ENCODE measurements at regions not wholly inside any gene's neighbourhood (a gene's known extent, or its start where the extent isn't known, plus 50 kb on each side); places are given as distances from the start of the nearest gene placed in this dataset.

GRCh38 chr1:234842726-234843641 is 233.0 kb upstream of the IRF2BP2 start:
- H3K27ac ChIP-seq (ENCODE audit: low read depth in 2 of 2, low read length in 1 of 2) = no peak overlapping the region
- H3K9me2 ChIP-seq = no peaks in the 10 kb centered on the region
- no peaks in the 10 kb centered on the region for H3F3A ChIP-seq (replicated peaks; ENCODE audit: insufficient read depth)
- no peaks in the 10 kb centered on the region for H3K36me3 ChIP-seq (replicated peaks in 1 of 2; ENCODE audit: control insufficient read depth in 1 of 2, insufficient read depth in 2 of 2, low read length in 1 of 2)
- H4K20me1 ChIP-seq (ENCODE audit: insufficient read depth) = no peaks in the 10 kb centered on the region
- 91% methylated on average over 8 of the region's 12 CpGs for WGBS (ENCODE audit: low lambda C conversion rate)
- CTCF ChIA-PET = interaction anchor here (1.8 kb wide), 1 partner anchor 15 kb away, joined by 5 read pairs; no protein-coding TSS in a partner anchor
- no peaks in the 10 kb centered on the region for H3K9me3 ChIP-seq
- POLR2A ChIA-PET = no interaction called here
- H3K4me2 ChIP-seq = no peak overlapping the region
- no peak overlapping the region for H3K9ac ChIP-seq
- H3K79me2 ChIP-seq (ENCODE audit: insufficient read depth) = no peaks in the 10 kb centered on the region
- no peaks in the 10 kb centered on the region for H3K27me3 ChIP-seq (ENCODE audit: insufficient read depth)
- H2AFZ ChIP-seq (ENCODE audit: low read depth) = no peak overlapping the region
- peaks cover 0 to 9% of the 10 kb centered on the region in 2 experiments; a peak in 2 of 4 replicates for H3K4me1 ChIP-seq (ENCODE audit: control insufficient read depth in 1 of 2, insufficient read depth in 2 of 2, low read depth in 1 of 2, low read length in 1 of 2)
- peak; percentile 37 for DNase-seq
- no peak overlapping the region for H3K4me3 ChIP-seq (ENCODE audit: low read depth in 2 of 2, low read length in 1 of 2)
- TF ChIP-seq, protein P1, sequence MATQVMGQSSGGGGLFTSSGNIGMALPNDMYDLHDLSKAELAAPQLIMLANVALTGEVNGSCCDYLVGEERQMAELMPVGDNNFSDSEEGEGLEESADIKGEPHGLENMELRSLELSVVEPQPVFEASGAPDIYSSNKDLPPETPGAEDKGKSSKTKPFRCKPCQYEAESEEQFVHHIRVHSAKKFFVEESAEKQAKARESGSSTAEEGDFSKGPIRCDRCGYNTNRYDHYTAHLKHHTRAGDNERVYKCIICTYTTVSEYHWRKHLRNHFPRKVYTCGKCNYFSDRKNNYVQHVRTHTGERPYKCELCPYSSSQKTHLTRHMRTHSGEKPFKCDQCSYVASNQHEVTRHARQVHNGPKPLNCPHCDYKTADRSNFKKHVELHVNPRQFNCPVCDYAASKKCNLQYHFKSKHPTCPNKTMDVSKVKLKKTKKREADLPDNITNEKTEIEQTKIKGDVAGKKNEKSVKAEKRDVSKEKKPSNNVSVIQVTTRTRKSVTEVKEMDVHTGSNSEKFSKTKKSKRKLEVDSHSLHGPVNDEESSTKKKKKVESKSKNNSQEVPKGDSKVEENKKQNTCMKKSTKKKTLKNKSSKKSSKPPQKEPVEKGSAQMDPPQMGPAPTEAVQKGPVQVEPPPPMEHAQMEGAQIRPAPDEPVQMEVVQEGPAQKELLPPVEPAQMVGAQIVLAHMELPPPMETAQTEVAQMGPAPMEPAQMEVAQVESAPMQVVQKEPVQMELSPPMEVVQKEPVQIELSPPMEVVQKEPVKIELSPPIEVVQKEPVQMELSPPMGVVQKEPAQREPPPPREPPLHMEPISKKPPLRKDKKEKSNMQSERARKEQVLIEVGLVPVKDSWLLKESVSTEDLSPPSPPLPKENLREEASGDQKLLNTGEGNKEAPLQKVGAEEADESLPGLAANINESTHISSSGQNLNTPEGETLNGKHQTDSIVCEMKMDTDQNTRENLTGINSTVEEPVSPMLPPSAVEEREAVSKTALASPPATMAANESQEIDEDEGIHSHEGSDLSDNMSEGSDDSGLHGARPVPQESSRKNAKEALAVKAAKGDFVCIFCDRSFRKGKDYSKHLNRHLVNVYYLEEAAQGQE (IDR thresholded peaks at IDR 0.05; ENCODE audit: low read depth, low read length) = no peak
- TF ChIP-seq NFIC (IDR thresholded peaks at IDR 0.05; ENCODE audit: borderline replicate concordance) (no peak), PBX3 (IDR thresholded peaks at IDR 0.05) (no peak), EP300 (IDR thresholded peaks at IDR 0.05; ENCODE audit: borderline replicate concordance in 1 of 2, low read depth in 1 of 2, low read length in 1 of 2) (no peak; a peak in 1 of 4 replicates), FOSL2 (IDR thresholded peaks at IDR 0.05; ENCODE audit: borderline replicate concordance, low read depth) (no peak), POLR2AphosphoS5 (IDR thresholded peaks at IDR 0.05; ENCODE audit: low read depth, low read length) (no peak), TAF1 (IDR thresholded peaks at IDR 0.05; ENCODE audit: borderline replicate concordance, low read depth, low read length) (no peak)

DNA sequence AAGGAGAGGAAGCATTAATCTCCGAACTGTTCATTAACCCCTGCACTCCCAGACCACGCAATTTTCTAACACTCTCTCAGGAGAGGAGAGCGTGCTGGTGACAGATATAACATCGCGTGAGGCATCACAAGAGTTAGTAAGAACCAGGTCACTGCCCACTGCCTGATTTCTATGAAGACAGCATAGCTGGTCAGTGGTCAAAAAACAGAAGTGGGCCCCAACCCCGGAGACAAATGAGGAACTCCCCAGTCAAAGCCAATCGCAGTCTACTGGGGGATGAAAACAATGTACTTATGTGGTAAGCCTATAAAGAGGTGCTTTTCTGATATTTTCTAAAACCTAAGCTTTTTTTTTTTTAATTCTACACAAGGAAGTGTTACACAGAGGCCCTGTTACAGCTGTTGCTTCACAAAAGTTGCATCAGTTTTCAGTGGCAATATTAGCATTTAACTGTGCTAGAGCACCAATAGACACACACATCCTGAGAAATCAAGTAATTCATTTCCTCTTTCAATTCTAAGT is 231.8 kb upstream of the IRF2BP2 start:
- H3K27me3 ChIP-seq (ENCODE audit: insufficient read depth) = no peaks in the 10 kb centered on the region
- no peaks in the 10 kb centered on the region for H3K9me3 ChIP-seq
- TF ChIP-seq POLR2AphosphoS5 (IDR thresholded peaks at IDR 0.05; ENCODE audit: low read depth, low read length) = no peak
- no peak for TF ChIP-seq TCF12 (IDR thresholded peaks at IDR 0.05)
- TF ChIP-seq NFIC (IDR thresholded peaks at IDR 0.05; ENCODE audit: borderline replicate concordance) = no peak
- TF ChIP-seq SIN3A (IDR thresholded peaks at IDR 0.05; ENCODE audit: borderline replicate concordance, low read depth, low read length) = no peak
- TF ChIP-seq TEAD4 (IDR thresholded peaks at IDR 0.05; ENCODE audit: borderline replicate concordance, insufficient read depth) = no peak
- TF ChIP-seq, protein P2, sequence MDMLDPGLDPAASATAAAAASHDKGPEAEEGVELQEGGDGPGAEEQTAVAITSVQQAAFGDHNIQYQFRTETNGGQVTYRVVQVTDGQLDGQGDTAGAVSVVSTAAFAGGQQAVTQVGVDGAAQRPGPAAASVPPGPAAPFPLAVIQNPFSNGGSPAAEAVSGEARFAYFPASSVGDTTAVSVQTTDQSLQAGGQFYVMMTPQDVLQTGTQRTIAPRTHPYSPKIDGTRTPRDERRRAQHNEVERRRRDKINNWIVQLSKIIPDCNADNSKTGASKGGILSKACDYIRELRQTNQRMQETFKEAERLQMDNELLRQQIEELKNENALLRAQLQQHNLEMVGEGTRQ (IDR thresholded peaks at IDR 0.05; ENCODE audit: borderline replicate concordance, low read depth, low read length) = no peak
- no peak for TF ChIP-seq FOXM1 (IDR thresholded peaks at IDR 0.05; ENCODE audit: low read depth)
- 90% methylated on average over 7 of the region's 7 CpGs for WGBS (ENCODE audit: low lambda C conversion rate)
- no peak overlapping the region for H3K27ac ChIP-seq (ENCODE audit: low read depth in 2 of 2, low read length in 1 of 2)
- H3K9me2 ChIP-seq = no peaks in the 10 kb centered on the region
- ChIA-PET POLR2A (no interaction called here), CTCF (interaction anchor here (0.6 to 1.8 kb wide), 2 partner anchors 16 to 91 kb away, joined by 4 to 5 read pairs; no protein-coding TSS in a partner anchor)
- no peak overlapping the region for H2AFZ ChIP-seq (ENCODE audit: low read depth)
- H3K79me2 ChIP-seq (ENCODE audit: insufficient read depth) = no peaks in the 10 kb centered on the region
- H3K4me2 ChIP-seq = no peak overlapping the region
- H4K20me1 ChIP-seq (ENCODE audit: insufficient read depth) = no peaks in the 10 kb centered on the region
- no peaks in the 10 kb centered on the region for H3K36me3 ChIP-seq (replicated peaks in 1 of 2; ENCODE audit: control insufficient read depth in 1 of 2, insufficient read depth in 2 of 2, low read length in 1 of 2)
- peaks cover 0 to 9% of the 10 kb centered on the region in 2 experiments; a peak in 2 of 4 replicates for H3K4me1 ChIP-seq (ENCODE audit: control insufficient read depth in 1 of 2, insufficient read depth in 2 of 2, low read depth in 1 of 2, low read length in 1 of 2)
- H3K4me3 ChIP-seq (ENCODE audit: low read depth in 2 of 2, low read length in 1 of 2) = no peak overlapping the region
- H3F3A ChIP-seq (replicated peaks; ENCODE audit: insufficient read depth) = no peaks in the 10 kb centered on the region
- H3K9ac ChIP-seq = no peak overlapping the region
- DNase-seq = no peak

Data from SK-N-SH (cell line).